ENCODE measurements at regions not wholly inside any gene's neighbourhood (a gene's known extent, or its start where the extent isn't known, plus 50 kb on each side); places are given as distances from the start of the nearest gene placed in this dataset.

DNA sequence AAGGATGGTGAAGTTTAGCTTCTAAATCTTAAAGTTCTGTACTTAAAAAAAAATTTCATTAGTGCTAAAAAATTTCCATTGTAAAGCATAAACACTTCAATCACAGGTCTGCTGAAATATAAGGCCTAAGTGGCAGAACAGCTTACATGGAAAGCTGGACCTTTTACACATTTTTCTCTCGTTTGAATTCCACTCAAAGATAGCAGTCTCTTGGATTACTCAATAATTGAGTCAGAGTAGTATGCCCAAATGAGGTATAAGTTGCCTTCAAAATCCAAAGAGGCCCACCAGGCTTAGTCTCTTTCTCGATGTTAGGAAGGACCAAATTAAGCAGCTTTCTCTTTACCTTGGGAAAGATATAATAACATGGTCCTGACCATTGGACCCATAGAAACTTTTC lies 220.4 kb upstream of the CWC22 start:
- H3K9me3 ChIP-seq (ENCODE audit: control insufficient read depth, insufficient read depth, low read length), result no peaks in the 10 kb centered on the region
- H3K4me1 ChIP-seq (ENCODE audit: control insufficient read depth, insufficient read depth, low read length), result no peaks in the 10 kb centered on the region
- no peak overlapping the region for H3K27ac ChIP-seq (ENCODE audit: low read depth, low read length)
- WGBS (ENCODE audit: insufficient coverage), result no CpG with 5 or more reads among the region's 2 CpGs
- H3K36me3 ChIP-seq (ENCODE audit: control insufficient read depth, insufficient read depth, low read length), result no peaks in the 10 kb centered on the region
- no peaks in the 10 kb centered on the region for H3K27me3 ChIP-seq (ENCODE audit: control insufficient read depth, insufficient read depth, low read length)
- no peak for DNase-seq (ENCODE audit: low read depth in 4 of 6, low spot score in 6 of 6)
- no peak overlapping the region for H3K4me3 ChIP-seq (ENCODE audit: low read depth, low read length)

DNA sequence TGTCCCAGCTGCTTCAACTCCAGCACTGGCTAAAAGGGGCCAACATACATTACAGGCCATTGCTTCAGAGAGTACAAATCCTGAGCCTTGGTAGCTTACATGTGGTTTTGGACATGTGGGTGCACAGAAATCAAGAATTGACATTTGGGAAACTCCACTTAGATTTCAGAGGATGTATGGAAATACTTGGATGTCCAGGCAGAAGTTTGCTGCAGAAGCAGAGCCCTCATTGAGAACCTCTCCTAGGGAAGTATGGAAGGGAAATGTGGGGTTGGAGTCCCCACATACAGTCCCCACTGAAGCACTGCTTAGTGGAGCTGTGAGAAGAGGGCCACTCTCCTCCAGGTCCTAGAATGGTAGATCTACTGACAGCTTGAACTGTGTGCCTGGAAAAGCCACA lies 218.0 kb upstream of the CWC22 start:
- no peak for DNase-seq (ENCODE audit: low read depth in 4 of 6, low spot score in 6 of 6)
- no peaks in the 10 kb centered on the region for H3K9me3 ChIP-seq (ENCODE audit: control insufficient read depth, insufficient read depth, low read length)
- no peak overlapping the region for H3K27ac ChIP-seq (ENCODE audit: low read depth, low read length)
- no peak overlapping the region for H3K4me3 ChIP-seq (ENCODE audit: low read depth, low read length)
- no peaks in the 10 kb centered on the region for H3K4me1 ChIP-seq (ENCODE audit: control insufficient read depth, insufficient read depth, low read length)
- H3K27me3 ChIP-seq (ENCODE audit: control insufficient read depth, insufficient read depth, low read length), result no peaks in the 10 kb centered on the region
- H3K36me3 ChIP-seq (ENCODE audit: control insufficient read depth, insufficient read depth, low read length), result no peaks in the 10 kb centered on the region

GRCh38 chr2:180222644-180223043 lies 215.5 kb upstream of the CWC22 start:
- H3K4me1 ChIP-seq (ENCODE audit: control insufficient read depth, insufficient read depth, low read length), result no peaks in the 10 kb centered on the region
- no peaks in the 10 kb centered on the region for H3K27me3 ChIP-seq (ENCODE audit: control insufficient read depth, insufficient read depth, low read length)
- no peak overlapping the region for H3K4me3 ChIP-seq (ENCODE audit: low read depth, low read length)
- H3K36me3 ChIP-seq (ENCODE audit: control insufficient read depth, insufficient read depth, low read length), result no peaks in the 10 kb centered on the region
- no peak overlapping the region for H3K27ac ChIP-seq (ENCODE audit: low read depth, low read length)
- DNase-seq (ENCODE audit: low read depth in 4 of 6, low spot score in 6 of 6), result peak in 2 of 6 donors; percentile 21 to 30
- H3K9me3 ChIP-seq (ENCODE audit: control insufficient read depth, insufficient read depth, low read length), result no peaks in the 10 kb centered on the region
- WGBS (ENCODE audit: insufficient coverage), result 44% methylated on average over 1 of the region's 1 CpG

DNA sequence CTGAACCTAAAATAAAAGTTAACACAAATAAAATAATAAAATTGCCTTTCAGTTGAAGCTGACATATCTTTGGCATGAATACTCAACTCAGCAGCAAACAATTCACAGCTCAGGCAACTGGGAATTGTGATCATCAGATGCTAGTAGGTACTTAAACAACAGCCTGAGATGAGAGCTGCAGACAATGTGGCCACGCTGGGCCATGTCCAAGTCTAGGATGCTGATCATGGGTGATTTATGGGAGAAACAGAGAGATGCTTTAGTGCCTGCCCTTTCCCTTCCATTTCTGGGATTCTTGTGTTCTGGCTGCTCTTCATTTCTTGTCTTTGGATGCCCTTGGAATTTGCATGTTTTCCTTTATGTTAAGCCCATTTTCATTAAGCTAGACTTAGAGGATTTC lies 212.4 kb upstream of the CWC22 start:
- WGBS (ENCODE audit: insufficient coverage), result 33% methylated on average over 1 of the region's 1 CpG
- no peaks in the 10 kb centered on the region for H3K4me1 ChIP-seq (ENCODE audit: control insufficient read depth, insufficient read depth, low read length)

GRCh38 chr2:180208841-180209240 lies 201.7 kb upstream of the CWC22 start:
- WGBS (ENCODE audit: insufficient coverage), result no CpG with 5 or more reads among the region's 2 CpGs
- Histone ChIP-seq H3K27me3 (ENCODE audit: control insufficient read depth, insufficient read depth, low read length) (no peaks in the 10 kb centered on the region), H3K36me3 (ENCODE audit: control insufficient read depth, insufficient read depth, low read length) (no peaks in the 10 kb centered on the region), H3K4me3 (ENCODE audit: low read depth, low read length) (no peak overlapping the region), H3K27ac (ENCODE audit: low read depth, low read length) (no peak overlapping the region), H3K9me3 (ENCODE audit: control insufficient read depth, insufficient read depth, low read length) (no peaks in the 10 kb centered on the region), H3K4me1 (ENCODE audit: control insufficient read depth, insufficient read depth, low read length) (no peaks in the 10 kb centered on the region)
- DNase-seq (ENCODE audit: low read depth in 4 of 6, low spot score in 6 of 6), result no peak

More for the DNA sequence above, 212.4 kb upstream of the CWC22 start:
- Histone ChIP-seq H3K9me3 (ENCODE audit: control insufficient read depth, insufficient read depth, low read length) (no peaks in the 10 kb centered on the region), H3K27me3 (ENCODE audit: control insufficient read depth, insufficient read depth, low read length) (no peaks in the 10 kb centered on the region), H3K4me3 (ENCODE audit: low read depth, low read length) (no peak overlapping the region), H3K27ac (ENCODE audit: low read depth, low read length) (no peak overlapping the region), H3K36me3 (ENCODE audit: control insufficient read depth, insufficient read depth, low read length) (no peaks in the 10 kb centered on the region)
- DNase-seq (ENCODE audit: low read depth in 4 of 6, low spot score in 6 of 6), result no peak

DNA sequence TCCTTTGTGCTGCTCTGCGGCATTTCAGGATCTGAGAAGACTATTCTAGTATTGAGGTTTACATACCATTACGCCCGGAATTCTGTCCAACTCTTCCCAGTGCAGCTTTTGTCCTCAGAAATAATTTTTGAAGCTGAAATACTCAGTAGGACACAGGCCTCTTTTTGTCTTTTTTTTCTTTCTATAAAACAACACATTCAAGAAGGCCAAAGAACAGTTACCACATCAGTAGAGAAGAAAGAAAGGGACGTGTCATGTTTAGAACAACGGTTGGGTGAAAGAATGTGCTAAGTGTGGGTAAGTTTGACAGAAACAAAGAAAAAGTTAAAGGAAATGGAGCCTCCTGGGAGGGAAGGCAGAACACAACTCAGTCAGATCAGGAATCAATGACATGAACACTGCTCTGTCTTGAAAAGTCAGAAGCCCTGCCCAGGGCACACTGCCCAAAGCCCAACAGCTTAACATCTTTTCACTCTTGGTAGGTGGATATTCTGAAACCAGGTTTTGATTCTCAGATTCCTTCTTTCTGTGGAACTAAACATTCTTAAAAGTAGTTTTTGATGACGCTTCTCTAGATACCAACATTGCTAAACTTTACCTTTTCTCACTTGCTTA lies 198.6 kb upstream of the CWC22 start:
- Histone ChIP-seq H3K4me1 (ENCODE audit: control insufficient read depth, insufficient read depth, low read length) (no peaks in the 10 kb centered on the region), H3K27me3 (ENCODE audit: control insufficient read depth, insufficient read depth, low read length) (no peaks in the 10 kb centered on the region), H3K4me3 (ENCODE audit: low read depth, low read length) (no peak overlapping the region), H3K27ac (ENCODE audit: low read depth, low read length) (no peak overlapping the region), H3K36me3 (ENCODE audit: control insufficient read depth, insufficient read depth, low read length) (no peaks in the 10 kb centered on the region), H3K9me3 (ENCODE audit: control insufficient read depth, insufficient read depth, low read length) (no peaks in the 10 kb centered on the region)
- 40% methylated on average over 1 of the region's 6 CpGs for WGBS (ENCODE audit: insufficient coverage)
- peak in 3 of 6 donors; percentile 14 to 44 (median 44) for DNase-seq (ENCODE audit: low read depth in 4 of 6, low spot score in 6 of 6)

DNA sequence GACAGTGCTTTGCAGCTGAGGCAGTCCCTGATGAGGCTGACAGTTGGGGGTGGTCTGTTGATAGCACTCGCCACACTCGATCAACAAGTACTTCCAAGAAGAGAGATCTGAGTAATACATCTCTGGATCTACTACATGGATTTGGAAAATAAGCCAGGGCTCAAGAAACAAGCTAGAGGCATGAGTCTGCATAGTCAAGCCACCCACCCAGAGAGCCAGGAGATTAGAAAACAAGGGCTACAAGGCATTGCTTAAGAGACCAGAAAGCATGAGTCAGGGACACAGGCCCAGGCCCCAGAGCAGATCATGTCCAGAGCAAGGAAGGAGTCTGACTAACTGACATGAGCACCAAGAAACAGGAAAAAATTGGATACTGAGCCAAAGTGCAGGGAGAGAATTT lies 196.9 kb upstream of the CWC22 start:
- H3K4me3 ChIP-seq (ENCODE audit: low read depth, low read length), result no peak overlapping the region
- H3K4me1 ChIP-seq (ENCODE audit: control insufficient read depth, insufficient read depth, low read length), result no peaks in the 10 kb centered on the region

GRCh38 chr2:180202467-180202951 lies 195.4 kb upstream of the CWC22 start:
- Histone ChIP-seq H3K27me3 (ENCODE audit: control insufficient read depth, insufficient read depth, low read length) (no peaks in the 10 kb centered on the region), H3K36me3 (ENCODE audit: control insufficient read depth, insufficient read depth, low read length) (no peaks in the 10 kb centered on the region), H3K27ac (ENCODE audit: low read depth, low read length) (no peak overlapping the region), H3K9me3 (ENCODE audit: control insufficient read depth, insufficient read depth, low read length) (no peaks in the 10 kb centered on the region), H3K4me1 (ENCODE audit: control insufficient read depth, insufficient read depth, low read length) (no peaks in the 10 kb centered on the region), H3K4me3 (ENCODE audit: low read depth, low read length) (no peak overlapping the region)
- peak in 5 of 6 donors; percentile 27 to 91 (median 45) for DNase-seq (ENCODE audit: low read depth in 4 of 6, low spot score in 6 of 6)
- 6% methylated on average over 3 of the region's 7 CpGs for WGBS (ENCODE audit: insufficient coverage)

More for the DNA sequence above, 196.9 kb upstream of the CWC22 start:
- Histone ChIP-seq H3K27ac (ENCODE audit: low read depth, low read length) (no peak overlapping the region), H3K36me3 (ENCODE audit: control insufficient read depth, insufficient read depth, low read length) (no peaks in the 10 kb centered on the region), H3K27me3 (ENCODE audit: control insufficient read depth, insufficient read depth, low read length) (no peaks in the 10 kb centered on the region), H3K9me3 (ENCODE audit: control insufficient read depth, insufficient read depth, low read length) (no peaks in the 10 kb centered on the region)
- no CpG with 5 or more reads among the region's 2 CpGs for WGBS (ENCODE audit: insufficient coverage)
- no peak for DNase-seq (ENCODE audit: low read depth in 4 of 6, low spot score in 6 of 6)

GRCh38 chr2:180196419-180196977 lies 189.4 kb upstream of the CWC22 start:
- no peak for DNase-seq (ENCODE audit: low read depth in 4 of 6, low spot score in 6 of 6)
- Histone ChIP-seq H3K9me3 (ENCODE audit: control insufficient read depth, insufficient read depth, low read length) (no peaks in the 10 kb centered on the region), H3K4me1 (ENCODE audit: control insufficient read depth, insufficient read depth, low read length) (no peaks in the 10 kb centered on the region), H3K27me3 (ENCODE audit: control insufficient read depth, insufficient read depth, low read length) (no peaks in the 10 kb centered on the region), H3K4me3 (ENCODE audit: low read depth, low read length) (no peak overlapping the region), H3K36me3 (ENCODE audit: control insufficient read depth, insufficient read depth, low read length) (no peaks in the 10 kb centered on the region), H3K27ac (ENCODE audit: low read depth, low read length) (no peak overlapping the region)
- 67% methylated on average over 1 of the region's 2 CpGs for WGBS (ENCODE audit: insufficient coverage)

GRCh38 chr2:180195847-180196246 lies 188.8 kb upstream of the CWC22 start:
- H3K4me3 ChIP-seq (ENCODE audit: low read depth, low read length), result no peak overlapping the region
- H3K9me3 ChIP-seq (ENCODE audit: control insufficient read depth, insufficient read depth, low read length), result no peaks in the 10 kb centered on the region
- DNase-seq (ENCODE audit: low read depth in 4 of 6, low spot score in 6 of 6), result no peak
- no peaks in the 10 kb centered on the region for H3K36me3 ChIP-seq (ENCODE audit: control insufficient read depth, insufficient read depth, low read length)
- no peaks in the 10 kb centered on the region for H3K27me3 ChIP-seq (ENCODE audit: control insufficient read depth, insufficient read depth, low read length)
- no peak overlapping the region for H3K27ac ChIP-seq (ENCODE audit: low read depth, low read length)
- no peaks in the 10 kb centered on the region for H3K4me1 ChIP-seq (ENCODE audit: control insufficient read depth, insufficient read depth, low read length)
